Mucosa of descending colon (tissue), 3 donors: ENCODE measurements at regions not wholly inside any gene's neighbourhood (a gene's known extent, or its start where the extent isn't known, plus 50 kb on each side); places are given as distances from the start of the nearest gene placed in this dataset.

Experiments
- ATAC-seq: fragments of 200-7000 bp; cut with Tn5 transposase; one replicate; pipeline ENCODE4 v1.9.1; 2020; ENCODE audit warnings: mild to moderate bottlenecking, moderate library complexity
- DNase-seq, 3 donors: peaks; one replicate each; pipeline ENCODE4 v3.0.0-alpha.2; 2020
- H3K36me3 ChIP-seq: fragments of 200-600 bp; one replicate; pipeline ENCODE4 v1.8.0; 2021; ENCODE audit warnings: low read depth, mild to moderate bottlenecking
- H3K4me1 ChIP-seq: fragments of 200-600 bp; one replicate; pipeline ENCODE4 v1.8.0; 2021; ENCODE audit warnings: low read depth, mild to moderate bottlenecking
- H3K4me3 ChIP-seq: fragments of 200-600 bp; one replicate; pipeline ENCODE4 v1.8.0; 2021; ENCODE audit warnings: mild to moderate bottlenecking
- H3K9me3 ChIP-seq: fragments of 200-600 bp; one replicate; pipeline ENCODE4 v1.8.0; 2021; ENCODE audit warnings: mild to moderate bottlenecking
- intact Hi-C, 2 donors: fragments of 100-400 bp; cut with DNase I in 1 of 2; cut with micrococcal nuclease in 1 of 2; formaldehyde crosslinking; loops; one replicate each; pipeline versions ENCODE4 v1.11.0 to v1.11.1; 2022; cut with DNase I, micrococcal nuclease
- TF ChIP-seq, protein P1 (sequence below): fragments of 200-600 bp; IDR thresholded peaks from one replicate; pipeline ENCODE4 v1.8.0; 2022; ENCODE audit warnings: antibody characterized with exemption, mild to moderate bottlenecking
- donor health status: DM: no; HTN: no; CAD: no; lungs with moderate emphysema.
- donor health status: DM: no; HTN: no; CAD: no.
- donor health status: DM: no; HTN: yes; CAD: no.

DNA sequence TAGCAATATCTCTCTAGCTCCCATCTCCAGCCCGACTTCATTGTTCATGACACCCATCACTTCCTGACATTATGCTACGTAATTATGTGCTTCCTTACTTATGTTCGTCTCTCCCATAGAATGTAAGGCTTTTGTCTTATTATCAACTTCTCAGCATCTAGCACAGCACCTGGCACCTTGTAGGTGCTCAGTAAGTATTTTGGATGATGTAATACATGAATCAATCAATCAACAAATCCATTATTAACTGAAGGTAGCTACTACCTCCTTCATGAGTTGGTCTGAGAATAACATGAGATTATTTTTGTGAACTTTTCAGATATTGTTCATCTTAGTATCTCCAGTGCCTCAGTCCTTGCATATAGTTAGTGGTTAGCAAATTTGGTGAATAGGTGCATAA lies 109.3 kb downstream of the EN1 start:
- intact Hi-C loops, result no loop called here
- no peak for ATAC-seq

DNA sequence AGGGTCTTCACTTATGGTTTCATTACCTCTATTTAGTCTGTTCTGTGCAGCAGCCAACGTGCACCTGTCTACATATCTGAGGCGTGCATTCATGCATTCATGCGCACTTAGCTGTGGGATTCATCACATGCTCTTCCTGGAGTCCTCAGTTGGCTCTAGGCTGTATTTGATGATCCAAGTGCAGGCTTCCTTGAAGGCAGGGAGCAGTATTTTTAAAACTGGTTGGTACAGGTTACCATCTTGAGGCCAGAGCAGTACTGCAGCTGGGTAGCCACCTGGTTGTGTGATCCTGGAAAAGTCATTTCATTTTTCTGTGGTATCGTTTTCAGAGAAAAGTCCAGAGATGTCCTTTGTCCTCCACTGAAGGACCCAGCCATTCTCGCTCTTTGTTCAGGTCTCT lies 109.8 kb downstream of the EN1 start:
- H3K36me3 ChIP-seq, result no peaks in the 10 kb centered on the region
- no peaks in the 10 kb centered on the region for H3K4me1 ChIP-seq
- intact Hi-C loops, result no loop called here
- no peak overlapping the region for H3K4me3 ChIP-seq
- no peak for ATAC-seq
- TF ChIP-seq, protein P1, sequence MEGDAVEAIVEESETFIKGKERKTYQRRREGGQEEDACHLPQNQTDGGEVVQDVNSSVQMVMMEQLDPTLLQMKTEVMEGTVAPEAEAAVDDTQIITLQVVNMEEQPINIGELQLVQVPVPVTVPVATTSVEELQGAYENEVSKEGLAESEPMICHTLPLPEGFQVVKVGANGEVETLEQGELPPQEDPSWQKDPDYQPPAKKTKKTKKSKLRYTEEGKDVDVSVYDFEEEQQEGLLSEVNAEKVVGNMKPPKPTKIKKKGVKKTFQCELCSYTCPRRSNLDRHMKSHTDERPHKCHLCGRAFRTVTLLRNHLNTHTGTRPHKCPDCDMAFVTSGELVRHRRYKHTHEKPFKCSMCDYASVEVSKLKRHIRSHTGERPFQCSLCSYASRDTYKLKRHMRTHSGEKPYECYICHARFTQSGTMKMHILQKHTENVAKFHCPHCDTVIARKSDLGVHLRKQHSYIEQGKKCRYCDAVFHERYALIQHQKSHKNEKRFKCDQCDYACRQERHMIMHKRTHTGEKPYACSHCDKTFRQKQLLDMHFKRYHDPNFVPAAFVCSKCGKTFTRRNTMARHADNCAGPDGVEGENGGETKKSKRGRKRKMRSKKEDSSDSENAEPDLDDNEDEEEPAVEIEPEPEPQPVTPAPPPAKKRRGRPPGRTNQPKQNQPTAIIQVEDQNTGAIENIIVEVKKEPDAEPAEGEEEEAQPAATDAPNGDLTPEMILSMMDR, result no peak
- DNase-seq, result no peak
- H3K9me3 ChIP-seq, result no peaks in the 10 kb centered on the region

More for the DNA sequence above, 109.3 kb downstream of the EN1 start:
- H3K4me3 ChIP-seq, result no peak overlapping the region
- no peak for DNase-seq
- H3K36me3 ChIP-seq, result no peaks in the 10 kb centered on the region
- TF ChIP-seq, protein P1, result no peak
- no peaks in the 10 kb centered on the region for H3K4me1 ChIP-seq
- no peaks in the 10 kb centered on the region for H3K9me3 ChIP-seq

DNA sequence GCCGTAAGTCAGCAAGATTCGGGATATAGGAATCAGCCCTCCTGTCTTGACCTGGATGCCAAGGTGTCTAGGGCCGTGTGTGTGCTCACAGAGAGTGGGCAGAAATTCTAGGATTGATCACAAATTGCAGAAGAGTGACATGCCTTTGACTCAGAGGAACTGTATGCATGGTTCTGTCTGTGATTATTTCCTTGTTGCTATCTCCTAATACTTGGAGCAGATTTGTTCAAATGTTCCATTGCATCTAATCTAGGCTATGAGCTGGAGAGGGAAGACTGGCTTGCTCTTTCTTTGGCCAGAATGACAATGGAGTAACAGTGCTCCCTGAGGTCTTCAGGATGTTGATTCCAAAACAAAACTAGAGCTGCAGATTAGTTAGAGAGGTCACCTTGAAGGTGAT lies 115.0 kb downstream of the EN1 start:
- Histone ChIP-seq H3K4me3 (no peak overlapping the region), H3K9me3 (no peaks in the 10 kb centered on the region), H3K36me3 (no peaks in the 10 kb centered on the region), H3K4me1 (no peaks in the 10 kb centered on the region)
- intact Hi-C loops, result no loop called here
- DNase-seq (no peak), ATAC-seq (no peak)
- TF ChIP-seq, protein P1, result no peak

- Histone ChIP-seq H3K4me1 (no peaks in the 10 kb centered on the region), H3K4me3 (no peak overlapping the region), H3K36me3 (no peaks in the 10 kb centered on the region), H3K9me3 (no peaks in the 10 kb centered on the region)
- TF ChIP-seq, protein P1, result no peak
- intact Hi-C loops, result no loop called here
- DNase-seq, result no peak
- ATAC-seq, result no peak
Measured at GRCh38 chr2:118731413-118731812, 116.0 kb downstream of the EN1 start.

DNA sequence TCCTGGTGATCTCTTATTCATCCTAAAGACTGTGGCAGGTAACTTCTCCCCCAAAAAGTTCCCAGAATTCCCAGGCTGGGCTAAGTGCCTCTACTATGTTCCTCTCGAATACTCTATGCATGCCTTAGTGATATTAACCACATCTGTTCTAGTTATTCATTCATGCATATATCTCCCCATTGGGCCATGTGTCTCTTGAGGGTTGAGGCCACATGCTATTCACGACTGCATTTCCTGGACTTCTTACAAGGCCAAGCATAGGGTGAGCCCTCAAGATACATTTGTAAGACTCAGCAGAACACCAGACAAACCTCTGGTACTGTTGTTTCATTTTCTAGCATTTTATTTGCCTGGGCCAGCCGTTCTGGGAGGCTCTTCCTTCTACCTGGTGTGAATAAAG lies 117.0 kb downstream of the EN1 start:
- ATAC-seq (no peak), DNase-seq (no peak)
- H3K9me3 ChIP-seq, result no peaks in the 10 kb centered on the region
- no peak overlapping the region for H3K4me3 ChIP-seq
- TF ChIP-seq, protein P1, result no peak
- intact Hi-C loops, result no loop called here
- no peaks in the 10 kb centered on the region for H3K36me3 ChIP-seq
- H3K4me1 ChIP-seq, result no peaks in the 10 kb centered on the region

- intact Hi-C loops, result no loop called here
- TF ChIP-seq, protein P1, result no peak
- ATAC-seq (no peak), DNase-seq (no peak)
- no peaks in the 10 kb centered on the region for H3K36me3 ChIP-seq
- H3K4me3 ChIP-seq, result no peak overlapping the region
- no peaks in the 10 kb centered on the region for H3K9me3 ChIP-seq
- no peaks in the 10 kb centered on the region for H3K4me1 ChIP-seq
Measured at GRCh38 chr2:118729760-118730159, 117.7 kb downstream of the EN1 start.
